ENCODE measurements at regions not wholly inside any gene's neighbourhood (a gene's known extent, or its start where the extent isn't known, plus 50 kb on each side); places are given as distances from the start of the nearest gene placed in this dataset.
A peak's percentile ranks its signal among the peaks of the same experiment; 100 is the strongest.

DNA sequence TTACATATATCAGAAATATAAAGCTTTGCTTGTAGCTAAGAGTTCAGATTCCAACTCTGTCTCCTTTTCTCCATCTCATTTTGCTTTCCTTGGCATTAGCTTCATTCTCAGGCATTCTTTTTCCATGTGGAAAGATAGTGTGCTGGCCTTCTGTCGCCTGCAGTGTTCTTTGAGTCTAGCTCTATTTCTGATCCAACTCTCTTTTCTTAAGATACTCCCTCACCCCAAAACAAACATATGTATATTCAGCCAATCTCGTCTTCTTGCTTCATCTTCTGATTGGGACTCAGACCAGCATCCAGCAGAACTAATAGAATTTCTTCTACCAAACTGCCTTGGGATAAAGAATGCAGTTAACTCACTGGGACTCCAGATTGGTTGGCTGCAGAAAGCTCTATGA is 532.2 kb downstream of the MID1IP1 start:
- H3K27ac Mint-ChIP-seq = no peak overlapping the region
- H3K27ac ChIP-seq (ENCODE audit: low read depth, low read length) = no peak overlapping the region
- H3K4me1 ChIP-seq (ENCODE audit: insufficient read depth, low read length) = peaks cover 39% of the 10 kb centered on the region
- no peak overlapping the region for H3K4me3 Mint-ChIP-seq
- DNase-seq = no peak
- H3K27me3 ChIP-seq (ENCODE audit: insufficient read depth, low read length) = no peaks in the 10 kb centered on the region
- no peaks in the 10 kb centered on the region for H3K36me3 ChIP-seq (ENCODE audit: insufficient read depth, low read length)
- H3K4me1 Mint-ChIP-seq = peaks cover 30 to 61% (median 45%) of the 10 kb centered on the region in 4 donors
- H3K9me3 Mint-ChIP-seq = no peaks in the 10 kb centered on the region
- intact Hi-C loops (cut with micrococcal nuclease) = loop anchor here (10.0 kb wide), 2 partner anchors 69 to 111 kb away; no protein-coding TSS in a partner anchor
- ChIA-PET CTCF (ENCODE audit: partially characterized antibody) (no interaction called here), POLR2A (ENCODE audit: partially characterized antibody) (no interaction called here)
- H3K4me3 ChIP-seq (ENCODE audit: low read length in 2 of 2) = no peak overlapping the region
- H3K27me3 Mint-ChIP-seq = no peaks in the 10 kb centered on the region
- no peaks in the 10 kb centered on the region for H3K9me3 ChIP-seq (ENCODE audit: control insufficient read depth in 1 of 2, low read length in 2 of 2)
- no peaks in the 10 kb centered on the region for H3K36me3 Mint-ChIP-seq

DNA sequence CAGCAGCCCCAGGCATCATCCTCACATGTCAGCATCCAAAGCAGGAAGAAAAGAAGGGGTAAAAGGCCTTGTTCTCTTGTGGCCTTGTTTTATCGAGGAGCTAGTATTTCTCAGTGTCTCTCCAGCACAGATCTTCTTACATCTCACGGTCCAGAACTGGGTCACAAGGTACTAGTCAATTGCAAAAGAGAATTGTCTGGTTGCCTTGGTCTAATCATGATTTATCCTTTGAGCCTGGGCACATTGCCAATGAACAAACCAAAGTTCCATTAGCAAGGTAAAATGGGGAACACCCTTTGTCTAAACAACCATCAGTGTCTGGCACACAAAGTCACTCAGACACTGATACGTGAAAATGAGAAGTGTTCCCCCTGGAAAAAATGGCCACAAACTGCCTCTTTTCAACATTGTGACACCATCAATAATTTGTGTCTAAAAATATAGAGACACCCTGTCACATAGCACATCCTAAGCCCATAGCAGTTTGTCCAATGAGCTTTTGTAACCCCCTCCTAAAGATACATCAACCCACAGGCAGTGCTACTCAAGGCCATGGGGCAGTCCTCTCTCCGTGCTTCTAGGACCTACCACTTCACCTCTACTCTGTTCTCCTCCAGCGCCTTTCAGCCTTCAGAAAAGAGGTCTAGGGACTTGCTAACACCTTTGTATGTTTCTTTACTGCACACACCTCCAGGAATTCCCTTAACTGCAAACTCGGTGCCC is 534.4 kb downstream of the MID1IP1 start:
- Mint-ChIP-seq H3K4me3 (peak overlapping the region in 5 of 8 donors; percentile 6 to 59 (median 45)), H3K36me3 (no peaks in the 10 kb centered on the region), H3K27me3 (no peaks in the 10 kb centered on the region), H3K27ac (peak overlapping the region in 6 of 7 donors; percentile 20 to 92 (median 50)), H3K4me1 (peaks cover 27 to 48% (median 37%) of the 10 kb centered on the region in 4 donors), H3K9me3 (no peaks in the 10 kb centered on the region)
- intact Hi-C loops (cut with micrococcal nuclease) = loop anchor here (10.0 kb wide), 2 partner anchors 71 to 109 kb away; no protein-coding TSS in a partner anchor
- POLR2A ChIA-PET (ENCODE audit: partially characterized antibody) = interaction anchor here (1.3 to 2.1 kb wide), 3 partner anchors 8 to 25 kb away, joined by 3 to 10 read pairs (median 8); no protein-coding TSS in a partner anchor
- H3K4me3 ChIP-seq (ENCODE audit: low read length in 2 of 2) = no peak overlapping the region
- peak in 1 of 5 donors; percentile 50 for DNase-seq
- H3K27me3 ChIP-seq (ENCODE audit: insufficient read depth, low read length) = no peaks in the 10 kb centered on the region
- no peak overlapping the region for H3K27ac ChIP-seq (ENCODE audit: low read depth, low read length)
- CTCF ChIA-PET (ENCODE audit: partially characterized antibody) = interaction anchor here (1.7 kb wide), 1 partner anchor 26 kb away, joined by 5 read pairs; no protein-coding TSS in a partner anchor
- H3K4me1 ChIP-seq (ENCODE audit: insufficient read depth, low read length) = peaks cover 40% of the 10 kb centered on the region
- no peaks in the 10 kb centered on the region for H3K36me3 ChIP-seq (ENCODE audit: insufficient read depth, low read length)
- H3K9me3 ChIP-seq (ENCODE audit: control insufficient read depth in 1 of 2, low read length in 2 of 2) = no peaks in the 10 kb centered on the region

DNA sequence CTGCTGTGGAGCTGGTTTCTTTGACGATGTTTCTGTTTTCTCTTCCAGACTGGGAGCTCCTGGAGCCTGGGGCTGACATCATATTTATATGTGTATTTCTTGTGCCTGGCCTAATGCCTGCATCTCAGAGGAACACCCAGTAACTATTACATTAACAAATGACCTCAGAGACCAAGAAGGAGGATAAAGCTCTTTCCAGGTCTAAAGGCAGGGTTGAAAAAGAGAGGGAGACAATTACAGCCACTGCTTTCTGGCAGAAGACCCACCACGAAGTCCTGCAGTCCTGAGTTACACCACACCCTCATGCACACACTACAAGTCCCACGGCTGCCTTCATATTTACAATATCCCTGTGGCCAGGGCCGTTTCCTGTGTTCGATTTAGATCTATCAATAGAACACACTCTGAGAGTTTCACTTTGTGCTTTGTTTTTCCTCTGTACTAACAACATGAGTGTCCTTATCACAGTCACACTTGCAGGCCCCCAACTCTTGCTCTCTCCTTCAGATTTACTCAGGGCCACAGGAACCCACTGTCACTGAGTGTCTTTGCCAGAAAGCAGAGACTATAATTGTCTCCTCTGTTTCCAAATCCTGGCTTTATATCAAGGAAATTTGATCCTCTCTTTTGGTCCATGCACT is 535.5 kb downstream of the MID1IP1 start:
- no peaks in the 10 kb centered on the region for H3K36me3 Mint-ChIP-seq
- ChIA-PET POLR2A (ENCODE audit: partially characterized antibody) (interaction anchor here (1.3 to 2.1 kb wide), 3 partner anchors 9 to 26 kb away, joined by 3 to 10 read pairs (median 8); no protein-coding TSS in a partner anchor), CTCF (ENCODE audit: partially characterized antibody) (interaction anchor here (1.0 to 1.7 kb wide), 4 partner anchors 9 to 75 kb away, joined by 3 to 5 read pairs (median 3); no protein-coding TSS in a partner anchor)
- peak overlapping the region; percentile 60 to 93 (median 86) for H3K27ac Mint-ChIP-seq
- no peaks in the 10 kb centered on the region for H3K27me3 Mint-ChIP-seq
- intact Hi-C loops (cut with micrococcal nuclease) = loop anchor here (10.0 kb wide), 2 partner anchors 72 to 108 kb away; no protein-coding TSS in a partner anchor
- H3K4me1 ChIP-seq (ENCODE audit: insufficient read depth, low read length) = peaks cover 35% of the 10 kb centered on the region
- no peaks in the 10 kb centered on the region for H3K27me3 ChIP-seq (ENCODE audit: insufficient read depth, low read length)
- H3K4me1 Mint-ChIP-seq = peaks cover 24 to 37% (median 31%) of the 10 kb centered on the region in 4 donors
- H3K9me3 ChIP-seq (ENCODE audit: control insufficient read depth in 1 of 2, low read length in 2 of 2) = no peaks in the 10 kb centered on the region
- H3K4me3 ChIP-seq (ENCODE audit: low read length in 2 of 2) = peak overlapping the region in 1 of 2 donors; percentile 14
- DNase-seq = peak in 3 of 5 donors; percentile 14 to 32 (median 15)
- peak overlapping the region in 7 of 8 donors; percentile 53 to 80 (median 62) for H3K4me3 Mint-ChIP-seq
- H3K9me3 Mint-ChIP-seq = no peaks in the 10 kb centered on the region
- peak overlapping the region; percentile 25 for H3K27ac ChIP-seq (ENCODE audit: low read depth, low read length)
- H3K36me3 ChIP-seq (ENCODE audit: insufficient read depth, low read length) = no peaks in the 10 kb centered on the region

DNA sequence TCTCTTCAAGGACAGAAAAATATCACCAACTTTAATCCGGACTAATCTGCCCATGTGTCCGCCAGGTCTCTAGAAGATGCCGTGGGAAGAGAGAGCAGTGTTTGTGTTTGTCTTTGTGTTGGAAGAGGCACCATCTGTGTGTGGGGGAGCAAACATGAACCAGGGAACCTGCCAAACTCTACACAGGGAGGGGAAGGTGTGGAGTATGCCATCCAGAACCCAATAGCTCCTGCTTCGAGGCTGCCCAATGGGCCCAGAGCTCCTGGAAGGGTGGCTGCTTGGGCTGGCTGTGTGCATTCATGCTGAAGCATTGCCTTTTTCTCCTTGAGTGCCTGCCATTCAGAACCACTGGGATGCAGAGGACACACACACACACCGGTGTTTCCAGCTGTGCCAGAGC is 536.2 kb downstream of the MID1IP1 start:
- Mint-ChIP-seq H3K4me3 (peak overlapping the region in 6 of 8 donors; percentile 23 to 80 (median 60)), H3K9me3 (no peaks in the 10 kb centered on the region), H3K4me1 (peaks cover 24 to 31% (median 27%) of the 10 kb centered on the region in 4 donors), H3K27ac (peak overlapping the region; percentile 60 to 93 (median 86)), H3K27me3 (no peaks in the 10 kb centered on the region), H3K36me3 (no peaks in the 10 kb centered on the region)
- peak overlapping the region; percentile 25 for H3K27ac ChIP-seq (ENCODE audit: low read depth, low read length)
- POLR2A ChIA-PET (ENCODE audit: partially characterized antibody) = interaction anchor here (1.1 kb wide), 1 partner anchor 26 kb away, joined by 3 read pairs; no protein-coding TSS in a partner anchor
- H3K27me3 ChIP-seq (ENCODE audit: insufficient read depth, low read length) = no peaks in the 10 kb centered on the region
- intact Hi-C loops (cut with micrococcal nuclease) = loop anchor here (10.0 kb wide), 2 partner anchors 73 to 107 kb away; no protein-coding TSS in a partner anchor
- DNase-seq = no peak
- no peaks in the 10 kb centered on the region for H3K36me3 ChIP-seq (ENCODE audit: insufficient read depth, low read length)
- no peaks in the 10 kb centered on the region for H3K9me3 ChIP-seq (ENCODE audit: control insufficient read depth in 1 of 2, low read length in 2 of 2)
- CTCF ChIA-PET (ENCODE audit: partially characterized antibody) = interaction anchor here (0.7 to 1.4 kb wide), 3 partner anchors 15 to 77 kb away, joined by 3 read pairs; no protein-coding TSS in a partner anchor
- no peak overlapping the region for H3K4me3 ChIP-seq (ENCODE audit: low read length in 2 of 2)
- H3K4me1 ChIP-seq (ENCODE audit: insufficient read depth, low read length) = peaks cover 35% of the 10 kb centered on the region

DNA sequence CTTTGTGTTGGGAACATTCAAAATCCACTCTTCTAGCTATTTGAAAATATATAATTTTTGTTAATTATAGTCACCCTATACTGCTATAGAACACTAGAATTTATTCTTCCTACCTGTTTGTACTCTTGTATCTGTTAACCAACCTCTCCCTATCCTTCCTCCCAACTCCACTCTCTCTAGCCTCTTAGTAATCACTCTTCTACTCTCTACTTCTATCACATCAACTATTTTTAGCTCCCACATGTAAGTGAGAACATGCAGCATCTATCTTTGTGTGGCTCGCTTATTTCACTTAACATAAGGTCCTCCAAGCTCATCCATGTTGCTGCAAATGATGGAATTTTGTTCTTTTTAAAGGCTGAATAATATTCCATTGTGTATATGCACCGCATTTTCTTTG is 537.3 kb downstream of the MID1IP1 start:
- Mint-ChIP-seq H3K4me3 (no peak overlapping the region), H3K36me3 (no peaks in the 10 kb centered on the region), H3K4me1 (peaks cover 22 to 31% (median 25%) of the 10 kb centered on the region in 4 donors), H3K9me3 (no peaks in the 10 kb centered on the region), H3K27ac (no peak overlapping the region), H3K27me3 (no peaks in the 10 kb centered on the region)
- Histone ChIP-seq H3K4me3 (ENCODE audit: low read length in 2 of 2) (no peak overlapping the region), H3K4me1 (ENCODE audit: insufficient read depth, low read length) (peaks cover 35% of the 10 kb centered on the region), H3K9me3 (ENCODE audit: control insufficient read depth in 1 of 2, low read length in 2 of 2) (no peaks in the 10 kb centered on the region), H3K27me3 (ENCODE audit: insufficient read depth, low read length) (no peaks in the 10 kb centered on the region), H3K27ac (ENCODE audit: low read depth, low read length) (no peak overlapping the region), H3K36me3 (ENCODE audit: insufficient read depth, low read length) (no peaks in the 10 kb centered on the region)
- intact Hi-C loops (cut with micrococcal nuclease) = loop anchor here (10.0 kb wide), 2 partner anchors 74 to 106 kb away; no protein-coding TSS in a partner anchor
- no peak for DNase-seq
- ChIA-PET CTCF (ENCODE audit: partially characterized antibody) (interaction anchor here (1.3 kb wide), 1 partner anchor 16 kb away, joined by 3 read pairs; no protein-coding TSS in a partner anchor), POLR2A (ENCODE audit: partially characterized antibody) (interaction anchor here (1.1 kb wide), 1 partner anchor 27 kb away, joined by 3 read pairs; no protein-coding TSS in a partner anchor)

DNA sequence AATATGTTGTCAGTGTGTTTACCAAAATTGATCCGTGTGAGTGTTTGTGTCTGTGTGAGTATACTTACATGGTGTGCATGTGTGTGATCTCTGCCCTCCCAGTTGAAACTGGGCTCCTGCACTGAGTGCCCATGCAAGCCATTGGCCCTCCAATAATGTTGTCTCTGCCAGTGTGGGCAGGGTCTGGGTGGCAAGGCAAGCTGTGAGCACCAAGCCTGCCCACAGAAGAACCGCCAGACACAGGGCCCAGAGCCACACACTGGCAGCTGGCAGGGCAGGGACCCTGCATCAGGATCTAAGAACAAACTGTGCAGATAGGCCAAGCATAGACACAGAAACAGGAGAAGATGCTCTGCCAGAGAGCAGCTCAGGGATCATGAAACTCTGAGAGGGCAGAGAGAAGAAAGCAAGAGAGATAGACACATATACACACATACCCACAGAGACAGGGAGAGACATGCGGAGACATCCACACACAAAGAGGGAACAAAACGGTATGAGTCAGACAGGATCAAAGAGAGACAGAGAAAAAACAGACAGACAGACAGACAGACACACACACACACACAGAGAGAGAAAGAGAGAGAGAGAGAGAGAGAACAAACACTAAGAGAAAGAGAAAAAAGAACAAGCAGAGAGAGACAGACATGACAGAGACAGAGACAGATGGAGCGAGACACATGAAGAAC is 555.0 kb downstream of the MID1IP1 start:
- H3K36me3 ChIP-seq (ENCODE audit: insufficient read depth, low read length) = no peaks in the 10 kb centered on the region
- peaks cover 0 to 6% (median 2%) of the 10 kb centered on the region in 4 donors for H3K4me1 Mint-ChIP-seq
- CTCF ChIA-PET (ENCODE audit: partially characterized antibody) = no interaction called here
- H3K27ac ChIP-seq (ENCODE audit: low read depth, low read length) = no peak overlapping the region
- POLR2A ChIA-PET (ENCODE audit: partially characterized antibody) = no interaction called here
- no peaks in the 10 kb centered on the region for H3K27me3 Mint-ChIP-seq
- no peaks in the 10 kb centered on the region for H3K9me3 ChIP-seq (ENCODE audit: control insufficient read depth in 1 of 2, low read length in 2 of 2)
- H3K27ac Mint-ChIP-seq = peak overlapping the region in 3 of 7 donors; percentile 27 to 74 (median 55)
- no peaks in the 10 kb centered on the region for H3K36me3 Mint-ChIP-seq
- no peaks in the 10 kb centered on the region for H3K27me3 ChIP-seq (ENCODE audit: insufficient read depth, low read length)
- H3K9me3 Mint-ChIP-seq = no peaks in the 10 kb centered on the region
- intact Hi-C loops (cut with micrococcal nuclease) = no loop called here
- no peak for DNase-seq
- H3K4me3 Mint-ChIP-seq = no peak overlapping the region
- no peaks in the 10 kb centered on the region for H3K4me1 ChIP-seq (ENCODE audit: insufficient read depth, low read length)
- H3K4me3 ChIP-seq (ENCODE audit: low read length in 2 of 2) = no peak overlapping the region

Measured in CD4-positive, alpha-beta memory T cell (primary cell).